NCI-H2227 (cell line): ENCODE measurements at regions not wholly inside any gene's neighbourhood (a gene's known extent, or its start where the extent isn't known, plus 50 kb on each side); places are given as distances from the start of the nearest gene placed in this dataset.
"Not testable (repeated sequence)": the region's sequence is repeated elsewhere in the genome, so short reads cannot be mapped to it uniquely, and the experiment has no call there.

ENCODE experiments used
- DNase-seq: peaks from one replicate; lab custom pipeline; 2025; ENCODE audit not compliant: unreplicated experiment; lab: John Stamatoyannopoulos, UW

GRCh38 chr7:106747804-106748203, 86.8 kb upstream of the CCDC71L start:
- DNase-seq, result no peak

GRCh38 chr7:106749165-106749564, 88.2 kb upstream of the CCDC71L start:
- DNase-seq, result no peak

GRCh38 chr7:106750773-106751172, 89.8 kb upstream of the CCDC71L start:
- DNase-seq, result no peak

- no peak for DNase-seq
Measured at GRCh38 chr7:106752367-106752766, 91.4 kb upstream of the CCDC71L start.

GRCh38 chr7:106755024-106755423, 94.1 kb upstream of the CCDC71L start:
- not testable (repeated sequence) for DNase-seq

- no peak for DNase-seq
Measured at GRCh38 chr7:106755641-106756040, 94.7 kb upstream of the CCDC71L start.

- DNase-seq, result no peak
Measured at GRCh38 chr7:106756071-106756470, 95.1 kb upstream of the CCDC71L start.

- DNase-seq, result no peak
Measured at GRCh38 chr7:106756884-106757283, 95.9 kb upstream of the CCDC71L start.

GRCh38 chr7:106757846-106758245, 96.9 kb upstream of the CCDC71L start:
- no peak for DNase-seq

- not testable (repeated sequence) for DNase-seq
Measured at GRCh38 chr7:106762845-106763244, 101.9 kb upstream of the CCDC71L start.

GRCh38 chr7:106763717-106764116, 101.4 kb upstream of the PIK3CG start:
- DNase-seq, result no peak

- no peak for DNase-seq
Measured at GRCh38 chr7:106765727-106766355, 99.2 kb upstream of the PIK3CG start.

- DNase-seq, result no peak
Measured at GRCh38 chr7:106766551-106766950, 98.5 kb upstream of the PIK3CG start.

- DNase-seq, result no peak
Measured at GRCh38 chr7:106767078-106767477, 98.0 kb upstream of the PIK3CG start.

GRCh38 chr7:106767498-106768323, 97.4 kb upstream of the PIK3CG start:
- no peak for DNase-seq

GRCh38 chr7:106768324-106768751, 96.7 kb upstream of the PIK3CG start:
- DNase-seq, result no peak

GRCh38 chr7:106770191-106770590, 94.9 kb upstream of the PIK3CG start:
- DNase-seq, result no peak

- no peak for DNase-seq
Measured at GRCh38 chr7:106772655-106773108, 92.4 kb upstream of the PIK3CG start.

- no peak for DNase-seq
Measured at GRCh38 chr7:106773228-106773627, 91.9 kb upstream of the PIK3CG start.

- DNase-seq, result no peak
Measured at GRCh38 chr7:106773721-106774120, 91.4 kb upstream of the PIK3CG start.

- no peak for DNase-seq
Measured at GRCh38 chr7:106774213-106774767, 90.8 kb upstream of the PIK3CG start.
